GM23338 (cell line): ENCODE measurements at regions not wholly inside any gene's neighbourhood (a gene's known extent, or its start where the extent isn't known, plus 50 kb on each side); places are given as distances from the start of the nearest gene placed in this dataset.

Experiments
- ATAC-seq: fragments of 200-7000 bp; cut with Tn5 transposase; 3 replicates; pipeline ENCODE4 v1.9.1; 2020
- DNase-seq: peaks from one replicate; pipeline ENCODE4 v3.0.0-alpha.2; 2015; ENCODE audit warnings: low spot score
- H2AFZ ChIP-seq: fragments of 200-600 bp; sonication (generic); 2 replicates; pipeline ENCODE4 v1.8.0; 2016; ENCODE audit warnings: antibody characterized with exemption, mild to moderate bottlenecking, moderate library complexity
- H3F3A ChIP-seq: fragments of 200-600 bp; sonication (generic); replicated peaks from 2 replicates; pipeline ENCODE4 v1.8.0; 2017; ENCODE audit warnings: antibody characterized with exemption, mixed run types, low read depth
- H3K27ac ChIP-seq: fragments of 200-600 bp; sonication (generic); 2 replicates; pipeline ENCODE4 v1.6.1; 2016; ENCODE audit warnings: low read depth
- H3K27me3 ChIP-seq: fragments of 200-600 bp; sonication (generic); 2 replicates; pipeline ENCODE4 v1.8.0; 2016; ENCODE audit warnings: mild to moderate bottlenecking, mixed run types, moderate library complexity; ENCODE audit not compliant: insufficient read depth
- H3K36me3 ChIP-seq: fragments of 200-600 bp; sonication (generic); 2 replicates; pipeline ENCODE4 v1.8.0; 2016; ENCODE audit warnings: mild to moderate bottlenecking; ENCODE audit not compliant: insufficient read depth
- H3K4me1 ChIP-seq: fragments of 200-600 bp; sonication (generic); 2 replicates; pipeline ENCODE4 v1.8.0; 2016; ENCODE audit warnings: mild to moderate bottlenecking, moderate library complexity; ENCODE audit not compliant: insufficient read depth
- H3K4me2 ChIP-seq: fragments of 200-600 bp; sonication (generic); 2 replicates; pipeline ENCODE4 v1.7.1; 2017; ENCODE audit warnings: mixed run types
- H3K4me3 ChIP-seq: fragments of 200-600 bp; sonication (generic); 2 replicates; pipeline ENCODE4 v1.6.1; 2016; ENCODE audit warnings: mixed run types
- H3K79me2 ChIP-seq: fragments of 200-600 bp; sonication (generic); replicated peaks from 2 replicates; pipeline ENCODE4 v1.8.0; 2017; ENCODE audit warnings: mild to moderate bottlenecking; ENCODE audit not compliant: insufficient read depth
- H3K9me2 ChIP-seq: fragments of 200-600 bp; sonication (generic); 2 replicates; pipeline ENCODE4 v1.8.0; 2017; ENCODE audit not compliant: insufficient read depth
- H4K20me1 ChIP-seq: fragments of 200-600 bp; sonication (generic); replicated peaks from 2 replicates; pipeline ENCODE4 v1.8.0; 2017; ENCODE audit warnings: mild to moderate bottlenecking; ENCODE audit not compliant: insufficient read depth
- H3K27ac Mint-ChIP-seq: 2 replicates; pipeline ENCODE4 v1.8.0; 2020; ENCODE audit warnings: inconsistent platforms, mild to moderate bottlenecking, moderate library complexity, mixed read lengths
- H3K27me3 Mint-ChIP-seq: 3 replicates; pipeline ENCODE4 v1.8.0; 2022; ENCODE audit warnings: low read depth, mild to moderate bottlenecking, moderate library complexity, mixed read lengths, inconsistent platforms; ENCODE audit not compliant: insufficient read depth, poor library complexity
- H3K36me3 Mint-ChIP-seq: 3 replicates; pipeline ENCODE4 v1.8.0; 2021; ENCODE audit warnings: low read depth, mild to moderate bottlenecking, inconsistent platforms, moderate library complexity, mixed read lengths
- H3K4me1 Mint-ChIP-seq: 3 replicates; pipeline ENCODE4 v1.8.0; 2020; ENCODE audit warnings: mild to moderate bottlenecking, inconsistent platforms, mixed read lengths
- H3K4me3 Mint-ChIP-seq: 3 replicates; pipeline ENCODE4 v1.8.0; 2021; ENCODE audit warnings: moderate library complexity, mild to moderate bottlenecking, inconsistent platforms, mixed read lengths
- H3K9me3 Mint-ChIP-seq: 3 replicates; pipeline ENCODE4 v1.8.0; 2020; ENCODE audit warnings: moderate library complexity, mild to moderate bottlenecking, inconsistent platforms, mixed read lengths
- CREB1 ChIP-seq: fragments of 250-450 bp; sonication (Bioruptor Pico); IDR thresholded peaks from 2 replicates; pipeline ENCODE4 v1.5.0; 2020; ENCODE audit warnings: low read depth, mild to moderate bottlenecking, moderate library complexity
- CTCF ChIP-seq, 2 experiments: fragments of 200-600 bp in 1 of 2; sonication (generic) in 1 of 2; conservative IDR thresholded peaks; 2 replicates each; pipeline versions ENCODE4 v1.5.1 to v1.6.1; 2016 to 2017; ENCODE audit warnings: antibody characterized with exemption in 2 of 2, low read depth in 2 of 2, mild to moderate bottlenecking in 2 of 2, moderate library complexity in 1 of 2
- ETS1 ChIP-seq: IDR thresholded peaks from 2 replicates; pipeline ENCODE4 v1.6.1; 2016; ENCODE audit warnings: antibody characterized with exemption
- EZH2 ChIP-seq: fragments of 200-600 bp; sonication (generic); IDR thresholded peaks from one replicate; pipeline ENCODE4 v1.8.0; 2017; ENCODE audit warnings: antibody characterized with exemption, mild to moderate bottlenecking, low read depth; ENCODE audit not compliant: unreplicated experiment
- EZH2phosphoT487 ChIP-seq: fragments of 200-600 bp; sonication (generic); IDR thresholded peaks from one replicate; pipeline ENCODE4 v1.8.1; 2018; ENCODE audit warnings: antibody characterized with exemption; ENCODE audit not compliant: unreplicated experiment
- JUNB ChIP-seq: IDR thresholded peaks from one replicate; pipeline ENCODE4 v1.6.1; 2016; ENCODE audit warnings: antibody characterized with exemption; ENCODE audit not compliant: unreplicated experiment
- NANOG ChIP-seq: IDR thresholded peaks from 2 replicates; pipeline ENCODE4 v1.6.1; 2016; ENCODE audit warnings: antibody characterized with exemption, borderline replicate concordance
- POLR2AphosphoS5 ChIP-seq: IDR thresholded peaks from 2 replicates; pipeline ENCODE4 v1.6.1; 2016; ENCODE audit warnings: antibody characterized with exemption, low read depth
- REST ChIP-seq: IDR thresholded peaks from one replicate; pipeline ENCODE4 v1.6.1; 2018; ENCODE audit warnings: antibody characterized with exemption; ENCODE audit not compliant: unreplicated experiment
- STAT1 ChIP-seq: IDR thresholded peaks from one replicate; pipeline ENCODE4 v1.6.1; 2016; ENCODE audit warnings: antibody characterized with exemption; ENCODE audit not compliant: unreplicated experiment
- ZNF114 ChIP-seq: fragments of 250-450 bp; sonication (Bioruptor Pico); IDR thresholded peaks from 2 replicates; pipeline ENCODE4 v1.5.0; 2020; ENCODE audit warnings: mild to moderate bottlenecking, moderate library complexity
- ZNF331 ChIP-seq: fragments of 250-450 bp; sonication (Bioruptor Pico); IDR thresholded peaks from 2 replicates; pipeline ENCODE4 v1.5.0; 2020; ENCODE audit warnings: low read depth, mild to moderate bottlenecking, moderate library complexity
- ZNF462 ChIP-seq: fragments of 250-450 bp; sonication (Bioruptor Pico); IDR thresholded peaks from 2 replicates; pipeline ENCODE4 v1.5.0; 2020; ENCODE audit warnings: mild to moderate bottlenecking, moderate library complexity

GRCh38 chr5:97549496-97549895, 366.4 kb upstream of the RIOK2 start:
- H3K36me3 Mint-ChIP-seq: no peaks in the 10 kb centered on the region
- Histone ChIP-seq H3K79me2 (no peaks in the 10 kb centered on the region), H3K9me2 (no peaks in the 10 kb centered on the region), H2AFZ (no peak overlapping the region), H3K4me3 (no peak overlapping the region), H3K27me3 (no peaks in the 10 kb centered on the region), H3F3A (no peaks in the 10 kb centered on the region), H3K36me3 (no peaks in the 10 kb centered on the region), H3K4me1 (peaks cover 24% of the 10 kb centered on the region), H3K27ac (no peak overlapping the region), H3K4me2 (no peak overlapping the region), H4K20me1 (no peaks in the 10 kb centered on the region)
- H3K27me3 Mint-ChIP-seq: no peaks in the 10 kb centered on the region
- H3K9me3 Mint-ChIP-seq: peaks cover 5% of the 10 kb centered on the region; the same call in 1 of the 3 replicates
- H3K4me3 Mint-ChIP-seq: no peak overlapping the region
- peaks cover 38% of the 10 kb centered on the region for H3K4me1 Mint-ChIP-seq
- ATAC-seq (no peak), DNase-seq (no peak)
- 0 out of 2 replicates have a peak overlapping the region, but pooled peaks have one; percentile 27 for H3K27ac Mint-ChIP-seq
- TF ChIP-seq EZH2 (no peak), ZNF331 (CRISPR knock-in tag) (no peak), ZNF462 (CRISPR knock-in tag) (no peak), ETS1 (no peak), REST (no peak), CTCF (conservative IDR thresholded peaks at IDR 0.05; ENCODE audit: low read depth in 2 of 2) (no peak), JUNB (no peak), CREB1 (CRISPR knock-in tag) (no peak), ZNF114 (CRISPR knock-in tag) (no peak), STAT1 (no peak), NANOG (no peak), EZH2phosphoT487 (no peak), POLR2AphosphoS5 (no peak)
